Muscle layer of colon (tissue), 2 donors: ENCODE measurements at regions not wholly inside any gene's neighbourhood (a gene's known extent, or its start where the extent isn't known, plus 50 kb on each side); places are given as distances from the start of the nearest gene placed in this dataset.
"Not testable (repeated sequence)": the region's sequence is repeated elsewhere in the genome, so short reads cannot be mapped to it uniquely, and the experiment has no call there.

Source experiments
- H3K27ac ChIP-seq: one replicate; pipeline ENCODE4 v1.7.0; 2013; ENCODE audit warnings: low read depth, mild to moderate bottlenecking, low read length, moderate library complexity
- H3K27me3 ChIP-seq, 2 donors: one replicate each; pipeline ENCODE4 v1.7.0; 2013; ENCODE audit warnings: low read length in 2 of 2, mild to moderate bottlenecking in 2 of 2; ENCODE audit not compliant: insufficient read depth in 2 of 2, control insufficient read depth in 1 of 2
- H3K36me3 ChIP-seq: one replicate; pipeline ENCODE4 v1.7.0; 2013; ENCODE audit warnings: mild to moderate bottlenecking, low read length; ENCODE audit not compliant: insufficient read depth
- H3K4me1 ChIP-seq: one replicate; pipeline ENCODE4 v1.7.0; 2013; ENCODE audit warnings: mild to moderate bottlenecking, low read length; ENCODE audit not compliant: insufficient read depth
- H3K4me3 ChIP-seq, 2 donors: one replicate each; pipeline ENCODE4 v1.7.0; 2013; ENCODE audit warnings: low read length in 2 of 2, low read depth in 1 of 2, mild to moderate bottlenecking in 1 of 2, moderate library complexity in 1 of 2
- H3K9ac ChIP-seq: one replicate; pipeline ENCODE4 v1.7.0; 2013; ENCODE audit warnings: low read length
- H3K9me3 ChIP-seq: one replicate; pipeline ENCODE4 v1.7.0; 2013; ENCODE audit warnings: mild to moderate bottlenecking, low read length
- donor health status: abdominal sarcoma.
- donor health status: Adenocarcinoma of cecum.

GRCh38 chr7:53318566-53318965, 283.1 kb downstream of the POM121L12 start:
- H3K9me3 ChIP-seq: no peaks in the 10 kb centered on the region
- no peak overlapping the region for H3K9ac ChIP-seq
- peaks cover 5% of the 10 kb centered on the region for H3K4me1 ChIP-seq
- no peak overlapping the region for H3K4me3 ChIP-seq
- no peak overlapping the region for H3K27ac ChIP-seq
- no peaks in the 10 kb centered on the region for H3K27me3 ChIP-seq
- no peaks in the 10 kb centered on the region for H3K36me3 ChIP-seq

GRCh38 chr7:53325061-53325460, 289.6 kb downstream of the POM121L12 start:
- Histone ChIP-seq H3K4me3 (no peak overlapping the region), H3K27me3 (no peaks in the 10 kb centered on the region), H3K4me1 (no peaks in the 10 kb centered on the region), H3K27ac (no peak overlapping the region), H3K9ac (no peak overlapping the region), H3K36me3 (no peaks in the 10 kb centered on the region), H3K9me3 (no peaks in the 10 kb centered on the region)

GRCh38 chr7:53326634-53327033, 291.2 kb downstream of the POM121L12 start:
- Histone ChIP-seq H3K4me1 (no peaks in the 10 kb centered on the region), H3K9ac (no peak overlapping the region), H3K9me3 (no peaks in the 10 kb centered on the region), H3K27ac (no peak overlapping the region), H3K36me3 (no peaks in the 10 kb centered on the region), H3K4me3 (no peak overlapping the region), H3K27me3 (no peaks in the 10 kb centered on the region)

DNA sequence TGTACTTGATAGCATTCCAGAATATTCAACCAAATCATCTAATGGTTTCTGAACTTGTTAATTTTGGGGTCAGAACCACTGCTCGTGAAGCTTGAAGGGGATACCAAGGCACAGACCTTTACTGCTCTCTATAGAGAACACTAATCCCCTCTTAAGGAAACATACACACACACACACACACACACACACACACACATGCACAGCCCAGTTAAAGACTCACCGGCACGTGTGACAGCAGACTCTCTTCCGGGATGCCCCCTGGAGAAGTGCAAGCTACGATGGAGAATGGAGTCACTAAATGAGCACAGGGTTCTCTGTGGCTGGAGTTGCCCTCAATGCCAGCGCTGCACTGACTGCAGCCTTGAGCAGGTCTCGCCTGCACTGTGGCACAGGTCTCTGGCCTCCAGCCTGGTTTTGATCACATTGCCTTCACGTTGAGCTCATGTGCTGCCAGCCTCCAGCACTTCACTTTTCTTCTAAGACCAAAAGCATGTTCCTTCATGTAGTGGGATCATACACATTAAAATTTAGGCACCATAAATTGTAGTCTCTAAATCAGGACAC, 300.8 kb downstream of the POM121L12 start:
- no peak overlapping the region for H3K27ac ChIP-seq

DNA sequence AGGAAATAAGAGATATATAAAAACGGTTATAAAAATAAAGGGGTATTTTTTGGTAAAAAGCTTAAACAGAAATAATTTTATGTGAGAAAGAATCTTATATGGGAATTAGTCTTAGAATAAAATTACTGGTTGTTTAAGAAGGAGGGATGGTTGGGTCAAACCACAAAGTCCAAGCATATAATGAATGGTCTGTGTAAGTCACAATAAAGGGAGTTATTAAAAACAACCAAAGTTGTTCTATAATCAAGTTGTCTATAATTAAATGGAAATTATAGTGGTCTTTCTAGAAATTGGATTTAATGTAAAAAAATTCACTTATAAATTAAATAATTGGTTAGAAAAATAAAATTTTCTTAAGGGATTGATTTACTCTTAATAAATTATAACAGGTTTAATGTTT, 304.8 kb downstream of the POM121L12 start:
- no peaks in the 10 kb centered on the region for H3K9me3 ChIP-seq

More for the DNA sequence above, 300.8 kb downstream of the POM121L12 start:
- Histone ChIP-seq H3K9me3 (no peaks in the 10 kb centered on the region), H3K4me1 (no peaks in the 10 kb centered on the region), H3K27me3 (no peaks in the 10 kb centered on the region), H3K36me3 (no peaks in the 10 kb centered on the region), H3K4me3 (no peak overlapping the region), H3K9ac (no peak overlapping the region)

GRCh38 chr7:53350241-53350640, 314.8 kb downstream of the POM121L12 start:
- H3K27ac ChIP-seq: no peak overlapping the region
- H3K27me3 ChIP-seq: no peaks in the 10 kb centered on the region
- H3K4me1 ChIP-seq: no peaks in the 10 kb centered on the region
- H3K4me3 ChIP-seq: no peak overlapping the region
- H3K9ac ChIP-seq: no peak overlapping the region
- no peaks in the 10 kb centered on the region for H3K9me3 ChIP-seq
- H3K36me3 ChIP-seq: no peaks in the 10 kb centered on the region

More for the DNA sequence above, 304.8 kb downstream of the POM121L12 start:
- Histone ChIP-seq H3K4me1 (no peaks in the 10 kb centered on the region), H3K36me3 (no peaks in the 10 kb centered on the region), H3K27me3 (no peaks in the 10 kb centered on the region), H3K9ac (no peak overlapping the region), H3K4me3 (no peak overlapping the region), H3K27ac (no peak overlapping the region)

- no peaks in the 10 kb centered on the region for H3K36me3 ChIP-seq
- no peaks in the 10 kb centered on the region for H3K27me3 ChIP-seq
- H3K4me1 ChIP-seq: no peaks in the 10 kb centered on the region
- no peak overlapping the region for H3K4me3 ChIP-seq
- no peak overlapping the region for H3K9ac ChIP-seq
- no peak overlapping the region for H3K27ac ChIP-seq
- no peaks in the 10 kb centered on the region for H3K9me3 ChIP-seq
Observed at GRCh38 chr7:53351681-53352080, 316.2 kb downstream of the POM121L12 start.

DNA sequence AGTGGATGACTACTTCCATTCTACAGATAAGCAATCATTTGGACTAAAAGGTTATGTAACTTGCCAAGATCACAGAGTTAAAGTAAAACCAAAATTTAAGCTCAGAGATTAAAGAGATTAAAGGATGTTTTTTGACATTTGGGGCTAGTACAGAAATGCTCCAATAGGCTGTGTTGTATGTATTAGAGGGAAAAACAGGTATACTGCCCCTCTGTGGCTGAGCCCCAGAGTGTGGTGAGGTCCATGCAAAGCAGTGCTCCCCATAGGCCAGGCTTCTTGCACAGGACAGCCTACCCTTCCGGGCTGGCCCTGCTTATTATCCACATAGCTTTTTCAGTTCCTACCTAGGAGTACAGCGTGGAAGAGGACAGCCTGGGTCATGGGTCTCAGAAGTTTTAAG, 322.8 kb downstream of the POM121L12 start:
- H3K36me3 ChIP-seq: no peaks in the 10 kb centered on the region
- H3K27ac ChIP-seq: no peak overlapping the region
- H3K27me3 ChIP-seq: no peaks in the 10 kb centered on the region
- H3K4me3 ChIP-seq: no peak overlapping the region
- no peaks in the 10 kb centered on the region for H3K4me1 ChIP-seq
- no peaks in the 10 kb centered on the region for H3K9me3 ChIP-seq
- no peak overlapping the region for H3K9ac ChIP-seq

DNA sequence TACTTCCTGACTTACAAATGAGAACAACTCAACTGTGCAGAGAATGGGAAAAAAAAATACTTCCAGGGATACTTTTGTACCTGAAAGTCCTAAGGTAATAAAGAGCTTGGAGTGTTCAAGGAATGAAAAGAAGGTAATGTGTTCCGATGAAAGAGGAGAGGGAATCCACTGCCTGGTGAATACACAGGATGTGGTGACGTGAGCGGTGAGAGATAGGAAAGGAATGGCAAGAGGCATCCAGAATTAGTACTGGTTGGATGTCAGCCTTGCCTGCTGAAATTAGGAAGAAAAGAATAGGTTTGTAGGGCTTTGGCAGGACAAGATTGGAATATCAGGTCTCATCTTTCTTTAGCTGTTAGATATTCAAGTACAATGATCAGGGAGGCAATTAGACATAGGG, 347.7 kb downstream of the POM121L12 start:
- Histone ChIP-seq H3K4me1 (no peaks in the 10 kb centered on the region), H3K9ac (no peak overlapping the region), H3K36me3 (no peaks in the 10 kb centered on the region), H3K9me3 (no peaks in the 10 kb centered on the region), H3K4me3 (no peak overlapping the region), H3K27me3 (no peaks in the 10 kb centered on the region), H3K27ac (no peak overlapping the region)

- H3K4me3 ChIP-seq, H3K9ac ChIP-seq, H3K27ac ChIP-seq, H3K36me3 ChIP-seq, H3K27me3 ChIP-seq, H3K9me3 ChIP-seq, H3K4me1 ChIP-seq: not testable (repeated sequence)
Observed at GRCh38 chr7:53385239-53385638, 349.8 kb downstream of the POM121L12 start.

DNA sequence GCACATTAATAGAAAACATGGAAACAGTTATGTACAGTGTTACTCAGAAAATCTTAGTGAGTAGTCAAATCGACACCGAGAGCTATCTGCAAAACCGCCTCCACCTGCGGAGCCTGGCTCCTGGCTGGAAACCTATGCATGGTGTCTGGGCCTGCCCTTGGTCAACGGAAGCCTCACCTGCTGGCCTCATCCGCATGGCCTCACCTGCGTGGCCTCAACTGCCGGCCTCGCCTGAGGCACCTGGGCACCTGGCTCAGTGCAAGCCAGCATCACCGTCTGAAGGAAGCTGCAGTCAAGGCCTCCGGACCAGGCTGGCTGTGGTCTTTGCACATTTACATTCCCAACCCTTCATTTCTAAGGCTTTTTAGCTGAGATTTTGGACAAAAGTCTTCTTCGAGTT, 352.1 kb downstream of the POM121L12 start:
- Histone ChIP-seq H3K9ac (no peak overlapping the region), H3K36me3 (no peaks in the 10 kb centered on the region), H3K4me1 (no peaks in the 10 kb centered on the region), H3K27ac (no peak overlapping the region), H3K27me3 (no peaks in the 10 kb centered on the region), H3K4me3 (no peak overlapping the region), H3K9me3 (no peaks in the 10 kb centered on the region)

DNA sequence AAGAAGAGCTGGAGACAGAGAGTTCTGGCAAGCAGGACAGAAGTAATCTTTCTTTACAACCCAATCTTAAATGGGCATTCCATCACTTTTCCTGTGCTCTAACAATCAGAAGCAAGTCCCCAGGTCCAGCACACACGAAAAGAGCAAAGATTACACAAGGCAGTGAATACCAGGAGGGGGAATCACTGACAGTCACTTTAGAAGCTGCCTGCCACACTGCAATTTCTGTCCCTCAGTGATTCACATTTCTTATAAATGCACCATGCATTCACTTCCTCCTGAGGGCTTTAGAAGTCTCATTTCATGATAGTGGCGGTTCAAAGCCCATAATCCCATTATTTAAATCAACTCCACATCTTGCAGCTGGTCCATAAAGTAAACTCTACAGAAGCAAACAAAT, 362.5 kb downstream of the POM121L12 start:
- Histone ChIP-seq H3K4me3 (no peak overlapping the region), H3K9ac (no peak overlapping the region), H3K9me3 (no peaks in the 10 kb centered on the region), H3K27ac (no peak overlapping the region), H3K4me1 (no peaks in the 10 kb centered on the region), H3K27me3 (no peaks in the 10 kb centered on the region), H3K36me3 (no peaks in the 10 kb centered on the region)
